ENCODE measurements at regions not wholly inside any gene's neighbourhood (a gene's known extent, or its start where the extent isn't known, plus 50 kb on each side); places are given as distances from the start of the nearest gene placed in this dataset.
"Not testable (repeated sequence)": the region's sequence is repeated elsewhere in the genome, so short reads cannot be mapped to it uniquely, and the experiment has no call there.

DNA sequence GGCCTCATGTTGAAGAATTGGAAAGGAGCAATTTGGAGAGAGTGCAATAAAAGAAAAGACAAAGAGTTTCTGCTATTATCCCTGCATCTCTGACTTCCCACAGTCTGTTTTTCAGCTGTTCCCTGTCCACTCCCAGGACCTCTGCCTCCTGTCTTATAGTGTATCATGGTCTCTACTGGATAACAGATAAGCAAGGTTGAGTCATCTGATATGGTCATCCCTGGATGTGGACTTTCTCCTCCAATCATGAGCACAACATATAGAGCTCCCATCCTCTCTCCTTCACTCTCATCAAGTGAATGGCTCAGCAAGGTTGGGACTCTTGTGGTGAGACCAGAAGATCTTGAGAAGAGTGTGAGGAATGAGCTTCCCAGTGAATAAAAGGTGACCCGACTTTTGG lies 123.1 kb downstream of the PLCE1 start:
- WGBS, 2 donors, result 73 to 87% methylated on average over 1 of the region's 1 CpG
- H3K36me3 ChIP-seq, result no peaks in the 10 kb centered on the region
- H3K4me1 ChIP-seq, result no peaks in the 10 kb centered on the region
- H3K27ac ChIP-seq, result no peak overlapping the region
- no peaks in the 10 kb centered on the region for H3K9me3 ChIP-seq
- DNase-seq, result no peak
- TF ChIP-seq, protein P1, sequence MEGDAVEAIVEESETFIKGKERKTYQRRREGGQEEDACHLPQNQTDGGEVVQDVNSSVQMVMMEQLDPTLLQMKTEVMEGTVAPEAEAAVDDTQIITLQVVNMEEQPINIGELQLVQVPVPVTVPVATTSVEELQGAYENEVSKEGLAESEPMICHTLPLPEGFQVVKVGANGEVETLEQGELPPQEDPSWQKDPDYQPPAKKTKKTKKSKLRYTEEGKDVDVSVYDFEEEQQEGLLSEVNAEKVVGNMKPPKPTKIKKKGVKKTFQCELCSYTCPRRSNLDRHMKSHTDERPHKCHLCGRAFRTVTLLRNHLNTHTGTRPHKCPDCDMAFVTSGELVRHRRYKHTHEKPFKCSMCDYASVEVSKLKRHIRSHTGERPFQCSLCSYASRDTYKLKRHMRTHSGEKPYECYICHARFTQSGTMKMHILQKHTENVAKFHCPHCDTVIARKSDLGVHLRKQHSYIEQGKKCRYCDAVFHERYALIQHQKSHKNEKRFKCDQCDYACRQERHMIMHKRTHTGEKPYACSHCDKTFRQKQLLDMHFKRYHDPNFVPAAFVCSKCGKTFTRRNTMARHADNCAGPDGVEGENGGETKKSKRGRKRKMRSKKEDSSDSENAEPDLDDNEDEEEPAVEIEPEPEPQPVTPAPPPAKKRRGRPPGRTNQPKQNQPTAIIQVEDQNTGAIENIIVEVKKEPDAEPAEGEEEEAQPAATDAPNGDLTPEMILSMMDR (IDR thresholded peaks at IDR 0.05), result no peak
- no peak for TF ChIP-seq POLR2A (IDR thresholded peaks at IDR 0.05)
- intact Hi-C loops (cut with DNase I), result no loop called here
- H3K4me3 ChIP-seq, result no peak overlapping the region
- H3K27me3 ChIP-seq, result no peaks in the 10 kb centered on the region

DNA sequence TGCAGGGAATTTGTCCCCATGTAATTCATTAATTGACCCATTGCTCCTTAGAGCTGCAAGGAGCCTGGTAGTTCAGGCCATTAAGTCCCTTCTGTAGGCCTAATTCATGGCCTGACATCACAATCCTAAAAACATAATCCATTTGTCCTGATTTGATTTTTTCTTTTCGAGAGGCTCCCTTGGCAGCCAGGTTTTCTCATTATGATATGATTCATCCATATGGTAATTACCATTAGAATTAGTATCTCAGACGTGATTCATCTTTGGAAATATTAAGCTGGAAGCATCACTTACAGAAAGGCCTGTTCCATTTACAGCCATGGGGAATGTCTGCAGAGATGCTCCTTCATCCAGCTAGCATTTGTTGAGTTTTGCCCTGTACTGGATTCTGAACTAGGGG lies 128.5 kb downstream of the PLCE1 start:
- intact Hi-C loops (cut with DNase I), result no loop called here
- 23 to 33% methylated on average over 2 of the region's 2 CpGs for WGBS, 2 donors

DNA sequence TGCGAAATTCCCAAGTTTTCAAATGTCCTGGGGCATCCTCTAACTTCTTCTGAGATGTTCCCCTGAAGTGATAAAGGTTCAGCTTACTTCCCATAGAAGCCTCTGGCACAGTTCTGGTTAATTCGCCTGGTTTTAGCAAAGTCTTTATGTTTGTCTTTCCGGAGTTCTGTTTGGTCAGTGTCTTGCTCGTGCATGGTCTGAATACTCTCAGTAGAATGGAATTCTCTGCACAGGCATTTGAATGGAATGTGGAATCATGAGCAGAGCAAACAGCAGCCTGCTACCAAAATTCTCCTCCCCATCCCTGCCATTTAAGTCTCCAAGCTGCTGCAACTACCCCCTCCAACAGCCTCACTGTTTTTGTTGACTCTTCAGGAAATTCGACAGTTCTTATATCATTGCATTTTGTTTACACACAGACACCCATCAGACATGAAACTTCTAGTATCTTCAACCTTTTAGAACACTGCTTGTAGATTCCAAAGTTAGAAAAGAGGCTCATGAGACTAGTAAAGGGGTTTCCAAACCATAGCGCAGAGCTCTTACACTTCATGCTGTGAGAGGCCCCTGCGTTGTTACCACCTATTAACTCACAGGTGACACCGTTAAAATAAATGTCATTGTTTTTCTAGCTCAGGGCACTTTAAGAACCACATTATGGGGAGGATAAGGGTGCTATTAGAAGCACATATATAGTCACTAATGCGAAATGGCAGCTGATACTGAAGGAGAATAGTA lies 129.7 kb downstream of the PLCE1 start:
- Histone ChIP-seq H3K27ac (peak overlapping the region in 1 of 4 donors; percentile 6), H3K4me1 (peaks cover 0 to 10% (median 0%) of the 10 kb centered on the region in 3 donors), H3K4me3 (no peak overlapping the region), H3K27me3 (no peaks in the 10 kb centered on the region), H3K9me3 (no peaks in the 10 kb centered on the region), H3K36me3 (no peaks in the 10 kb centered on the region)
- no peak for TF ChIP-seq POLR2A (IDR thresholded peaks at IDR 0.05)
- TF ChIP-seq, protein P1 (IDR thresholded peaks at IDR 0.05), result no peak
- intact Hi-C loops (cut with DNase I), result no loop called here
- 46 to 55% methylated on average over 9 of the region's 9 CpGs for WGBS, 2 donors
- no peak for DNase-seq

More for the DNA sequence above, 128.5 kb downstream of the PLCE1 start:
- Histone ChIP-seq H3K4me3 (no peak overlapping the region), H3K27me3 (no peaks in the 10 kb centered on the region), H3K9me3 (no peaks in the 10 kb centered on the region), H3K27ac (no peak overlapping the region), H3K36me3 (no peaks in the 10 kb centered on the region), H3K4me1 (peaks cover 0 to 10% (median 0%) of the 10 kb centered on the region in 3 donors)
- TF ChIP-seq, protein P1 (IDR thresholded peaks at IDR 0.05), result no peak
- no peak for TF ChIP-seq POLR2A (IDR thresholded peaks at IDR 0.05)
- DNase-seq, result no peak

DNA sequence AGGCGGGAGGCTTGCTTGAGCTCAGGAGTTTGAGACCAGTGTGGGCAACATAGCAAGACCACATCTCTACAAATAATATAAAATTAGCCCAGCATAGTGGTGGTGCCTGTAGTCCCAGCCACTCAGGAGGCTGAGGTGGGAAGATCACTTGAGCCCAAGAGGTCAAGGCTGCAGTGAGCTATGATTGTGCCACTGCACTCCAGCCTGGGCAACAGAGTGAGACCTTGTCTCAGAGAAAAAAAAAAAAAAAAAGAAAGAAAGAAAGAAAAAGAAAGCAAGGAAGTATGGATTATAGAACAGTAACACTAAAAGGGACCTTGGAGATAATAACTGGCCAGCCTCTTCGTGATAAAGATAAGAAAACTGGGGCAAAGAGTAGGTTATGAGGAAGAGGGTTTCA lies 130.4 kb downstream of the PLCE1 start:
- intact Hi-C loops (cut with DNase I); H3K4me1 ChIP-seq; DNase-seq; H3K27ac ChIP-seq; H3K9me3 ChIP-seq; H3K4me3 ChIP-seq; H3K27me3 ChIP-seq; H3K36me3 ChIP-seq: not testable (repeated sequence)
- 81 to 87% methylated on average over 2 of the region's 2 CpGs for WGBS, 2 donors

DNA sequence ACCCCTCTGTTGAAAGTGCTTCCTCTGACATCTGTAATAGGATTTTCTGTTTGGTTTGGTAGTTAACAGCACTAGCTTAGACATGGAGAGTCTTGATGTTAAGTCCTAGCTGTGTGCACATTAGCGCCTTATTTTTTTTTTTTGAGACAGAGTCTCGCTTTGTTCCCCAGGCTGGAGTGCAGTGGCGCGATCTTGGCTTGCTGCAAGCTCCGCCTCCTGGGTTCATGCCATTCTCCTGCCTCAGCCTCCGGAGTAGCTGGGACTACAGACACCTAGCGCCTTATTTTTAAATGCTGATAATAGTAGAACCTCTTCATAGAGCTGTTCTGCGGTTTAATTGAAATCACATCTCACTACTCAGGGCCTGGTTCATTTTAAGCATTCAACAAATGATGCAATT lies 131.5 kb downstream of the PLCE1 start:
- DNase-seq; H3K4me3 ChIP-seq; H3K27me3 ChIP-seq; H3K4me1 ChIP-seq; H3K27ac ChIP-seq; intact Hi-C loops (cut with DNase I); H3K9me3 ChIP-seq; H3K36me3 ChIP-seq: not testable (repeated sequence)
- WGBS, 2 donors, result 85 to 89% methylated on average over 8 of the region's 8 CpGs

DNA sequence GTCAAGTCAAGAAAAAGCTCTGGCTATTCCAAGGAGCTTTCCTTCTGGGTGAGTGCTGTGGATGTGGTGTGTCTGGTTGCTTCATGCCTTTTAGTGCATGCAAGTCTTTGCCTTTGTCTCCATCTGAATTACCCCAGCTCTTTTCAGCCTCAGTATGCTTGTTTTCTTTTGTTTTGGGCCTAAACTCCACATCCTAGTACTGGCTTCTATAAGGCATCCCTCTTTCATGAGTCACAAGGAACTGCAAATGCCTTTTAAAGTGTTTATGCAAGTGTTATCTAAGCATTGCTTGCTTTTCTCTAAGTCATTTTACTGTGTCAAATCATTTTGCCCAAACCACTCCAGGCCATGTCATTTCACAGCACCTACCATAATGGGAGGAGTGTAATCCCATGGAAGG lies 132.1 kb downstream of the PLCE1 start:
- Histone ChIP-seq H3K4me3 (no peak overlapping the region), H3K27ac (no peak overlapping the region), H3K9me3 (no peaks in the 10 kb centered on the region), H3K36me3 (no peaks in the 10 kb centered on the region), H3K4me1 (peaks cover 0 to 10% (median 0%) of the 10 kb centered on the region in 3 donors), H3K27me3 (no peaks in the 10 kb centered on the region)
- TF ChIP-seq POLR2A (IDR thresholded peaks at IDR 0.05), result no peak
- TF ChIP-seq, protein P1 (IDR thresholded peaks at IDR 0.05), result no peak
- no peak for DNase-seq
- intact Hi-C loops (cut with DNase I), result no loop called here
